Panc1 (cell line): ENCODE measurements at regions not wholly inside any gene's neighbourhood (a gene's known extent, or its start where the extent isn't known, plus 50 kb on each side); places are given as distances from the start of the nearest gene placed in this dataset.

Experiments
- ATAC-seq: fragments of 200-7000 bp; cut with Tn5 transposase; 2 replicates; pipeline ENCODE4 v1.9.1; 2020; ENCODE audit warnings: mild to moderate bottlenecking, moderate library complexity
- BruUV-seq: library from RNA; stranded (reverse); fragments of 400-500 nt; replicated peaks from 2 replicates; lab custom pipeline; 2021; lab: Mats Ljungman, UMichigan
- CTCF ChIA-PET: fragments of 300-600 bp; sonication (Branson Sonifier 250); formaldehyde crosslinking; loops from one replicate; lab custom pipeline; 2022; ENCODE audit warnings: antibody characterized with exemption; lab: Charles Lee
- POLR2A ChIA-PET: fragments of 300-600 bp; sonication (Branson Sonifier 250); formaldehyde crosslinking; loops from one replicate; lab custom pipeline; 2022; ENCODE audit warnings: antibody characterized with exemption; lab: Charles Lee
- DNase-seq: peaks from one replicate; pipeline ENCODE4 v3.0.0-alpha.2; 2010; ENCODE audit warnings: low read depth, low spot score
- H3K27ac ChIP-seq: 2 replicates; pipeline ENCODE4 v1.5.1; 2011; ENCODE audit warnings: mild to moderate bottlenecking, low read length, inconsistent platforms
- H3K27me3 ChIP-seq: fragments of 200-500 bp; sonication (Bioruptor generic); 2 replicates; pipeline ENCODE4 v1.6.0; 2014; ENCODE audit warnings: low read length, inconsistent platforms; ENCODE audit not compliant: control insufficient read depth, insufficient read depth
- H3K36me3 ChIP-seq: fragments of 200-500 bp; sonication (Bioruptor generic); 2 replicates; pipeline ENCODE4 v1.5.1; 2014; ENCODE audit warnings: inconsistent platforms, mild to moderate bottlenecking, low read length, moderate library complexity; ENCODE audit not compliant: control insufficient read depth, insufficient read depth
- H3K4me1 ChIP-seq: 2 replicates; pipeline ENCODE4 v1.5.1; 2011; ENCODE audit warnings: inconsistent platforms, mild to moderate bottlenecking, low read length, moderate library complexity; ENCODE audit not compliant: control insufficient read depth, insufficient read depth
- H3K4me3 ChIP-seq, 2 experiments: 2 replicates each; pipeline ENCODE4 v1.5.1; 2011 to 2012; ENCODE audit warnings: low read depth in 2 of 2, low read length in 2 of 2, mild to moderate bottlenecking in 2 of 2, inconsistent platforms in 1 of 2, moderate library complexity in 1 of 2
- H3K9me3 ChIP-seq: fragments of 200-500 bp; sonication (Bioruptor generic); 2 replicates; pipeline ENCODE4 v1.5.1; 2014; ENCODE audit warnings: low read depth, mild to moderate bottlenecking, inconsistent platforms, low read length, moderate library complexity; ENCODE audit not compliant: control insufficient read depth, insufficient read depth
- POLR2AphosphoS5 ChIP-seq: IDR thresholded peaks from 2 replicates; pipeline ENCODE4 v1.6.1; 2012; ENCODE audit warnings: mild to moderate bottlenecking, low read depth, low read length, moderate library complexity
- REST ChIP-seq, 2 experiments: IDR thresholded peaks; 2 replicates each; pipeline ENCODE4 v1.6.1; 2011 to 2012; ENCODE audit warnings: low read depth in 2 of 2, control low read depth in 1 of 2, low read length in 1 of 2, mild to moderate bottlenecking in 1 of 2, moderate library complexity in 1 of 2; ENCODE audit not compliant: insufficient read depth in 1 of 2
- SIN3A ChIP-seq: IDR thresholded peaks from 2 replicates; pipeline ENCODE4 v1.6.1; 2012; ENCODE audit warnings: low read depth, mild to moderate bottlenecking, low read length, moderate library complexity, borderline replicate concordance; ENCODE audit not compliant: insufficient read depth
- TCF7L2 ChIP-seq: IDR thresholded peaks from 2 replicates; pipeline ENCODE4 v1.6.1; 2011; ENCODE audit warnings: mild to moderate bottlenecking, low read depth, low read length, inconsistent platforms
- in situ Hi-C: cut with HindIII; loops from 2 replicates; pipeline ENCODE4 v1.10.0; 2016; ENCODE audit warnings: low sequenced_read_pairs, low pct_unique_long_range_greater_than_20kb
- intact Hi-C: fragments of 100-400 bp; cut with micrococcal nuclease; formaldehyde crosslinking; loops from one replicate; pipeline ENCODE4 v1.10.0; 2022; ENCODE audit not compliant: unreplicated experiment
- TF ChIP-seq, protein P1 (sequence below): fragments of 450-650 bp; IDR thresholded peaks from 2 replicates; pipeline ENCODE4 v1.5.1; 2017; ENCODE audit warnings: mild to moderate bottlenecking

DNA sequence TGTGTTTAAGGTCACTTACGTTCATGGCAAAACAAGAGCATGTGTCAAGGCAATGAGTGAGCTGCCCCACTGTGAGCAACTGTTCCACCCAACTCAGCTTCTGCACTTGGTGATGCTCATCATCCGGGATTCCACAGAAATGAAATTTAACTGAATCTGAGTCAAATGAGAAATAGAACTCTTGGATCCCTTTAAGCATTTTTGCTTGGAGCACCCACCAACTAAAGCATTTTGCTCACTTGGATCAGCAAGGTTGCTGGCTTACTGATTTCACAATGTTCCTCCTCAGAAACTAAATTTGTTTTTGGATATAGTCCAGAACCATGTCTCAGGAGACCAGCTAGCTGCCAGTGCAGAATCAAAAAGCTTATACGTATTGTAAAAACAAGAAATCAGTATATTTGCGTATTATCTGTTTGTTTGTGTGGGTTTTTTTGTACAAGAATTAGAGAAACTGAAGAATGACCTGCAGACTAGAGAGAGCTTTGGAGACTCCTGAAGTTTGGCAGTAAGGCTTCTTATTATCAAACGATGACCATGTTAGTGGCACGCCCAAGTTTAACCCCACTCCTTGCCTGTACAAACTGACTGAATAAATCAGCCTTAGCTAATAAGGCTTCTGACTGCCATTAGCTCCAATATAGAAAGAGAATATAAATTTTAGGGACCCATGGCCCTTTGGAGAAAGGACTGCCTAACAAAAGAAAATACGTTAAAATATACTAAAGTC, 153.8 kb upstream of the FST start:
- no TSS peak for BruUV-seq
- POLR2A ChIA-PET: no interaction called here
- Histone ChIP-seq H3K27ac (no peak overlapping the region), H3K9me3 (no peaks in the 10 kb centered on the region), H3K36me3 (no peaks in the 10 kb centered on the region), H3K4me3 (no peak overlapping the region), H3K4me1 (no peaks in the 10 kb centered on the region), H3K27me3 (no peaks in the 10 kb centered on the region)
- in situ Hi-C loops: no loop called here
- TF ChIP-seq POLR2AphosphoS5 (no peak), SIN3A (no peak), TCF7L2 (no peak), REST (IDR thresholded peaks at IDR 0.05; ENCODE audit: insufficient read depth in 1 of 2, low read depth in 2 of 2, low read length in 1 of 2) (no peak)
- TF ChIP-seq, protein P1, sequence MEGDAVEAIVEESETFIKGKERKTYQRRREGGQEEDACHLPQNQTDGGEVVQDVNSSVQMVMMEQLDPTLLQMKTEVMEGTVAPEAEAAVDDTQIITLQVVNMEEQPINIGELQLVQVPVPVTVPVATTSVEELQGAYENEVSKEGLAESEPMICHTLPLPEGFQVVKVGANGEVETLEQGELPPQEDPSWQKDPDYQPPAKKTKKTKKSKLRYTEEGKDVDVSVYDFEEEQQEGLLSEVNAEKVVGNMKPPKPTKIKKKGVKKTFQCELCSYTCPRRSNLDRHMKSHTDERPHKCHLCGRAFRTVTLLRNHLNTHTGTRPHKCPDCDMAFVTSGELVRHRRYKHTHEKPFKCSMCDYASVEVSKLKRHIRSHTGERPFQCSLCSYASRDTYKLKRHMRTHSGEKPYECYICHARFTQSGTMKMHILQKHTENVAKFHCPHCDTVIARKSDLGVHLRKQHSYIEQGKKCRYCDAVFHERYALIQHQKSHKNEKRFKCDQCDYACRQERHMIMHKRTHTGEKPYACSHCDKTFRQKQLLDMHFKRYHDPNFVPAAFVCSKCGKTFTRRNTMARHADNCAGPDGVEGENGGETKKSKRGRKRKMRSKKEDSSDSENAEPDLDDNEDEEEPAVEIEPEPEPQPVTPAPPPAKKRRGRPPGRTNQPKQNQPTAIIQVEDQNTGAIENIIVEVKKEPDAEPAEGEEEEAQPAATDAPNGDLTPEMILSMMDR: no peak
- no peak for DNase-seq
- intact Hi-C loops: no loop called here
- no peak for ATAC-seq
- CTCF ChIA-PET: no interaction called here

DNA sequence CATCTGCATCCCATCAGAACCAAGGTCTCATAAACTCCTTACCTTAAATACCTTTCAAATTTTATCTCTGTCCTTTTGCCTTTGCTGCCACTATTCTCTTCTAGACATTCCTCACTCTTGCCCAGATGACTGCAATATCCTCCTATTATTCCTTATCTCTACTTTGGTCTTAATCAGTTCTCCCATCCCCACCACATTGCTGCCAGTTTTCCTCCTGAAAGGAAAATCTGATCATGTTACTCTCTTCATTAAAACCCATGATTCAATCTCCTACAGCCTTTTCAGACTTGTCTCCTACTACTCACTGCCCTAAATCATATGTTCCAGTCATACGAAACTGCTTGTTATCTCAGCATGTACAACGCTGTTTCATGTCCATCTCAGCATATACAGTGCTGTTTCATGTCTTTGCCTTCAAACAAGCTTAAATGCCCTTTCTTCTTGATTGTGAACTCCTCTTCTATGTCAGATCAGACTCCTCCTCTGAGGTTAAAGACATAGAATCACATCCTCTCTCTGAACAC, 152.6 kb upstream of the FST start:
- Histone ChIP-seq H3K27ac (no peak overlapping the region), H3K27me3 (no peaks in the 10 kb centered on the region), H3K9me3 (no peaks in the 10 kb centered on the region), H3K36me3 (no peaks in the 10 kb centered on the region), H3K4me1 (no peaks in the 10 kb centered on the region), H3K4me3 (no peak overlapping the region)
- in situ Hi-C loops (no loop called here), intact Hi-C loops (no loop called here)
- no peak for DNase-seq
- TF ChIP-seq, protein P1: no peak
- TF ChIP-seq TCF7L2: no peak
- TF ChIP-seq POLR2AphosphoS5: no peak
- TF ChIP-seq SIN3A: no peak
- TF ChIP-seq REST (IDR thresholded peaks at IDR 0.05; ENCODE audit: insufficient read depth in 1 of 2, low read depth in 2 of 2, low read length in 1 of 2): no peak
- no peak for ATAC-seq
- CTCF ChIA-PET: no interaction called here
- POLR2A ChIA-PET: no interaction called here
- no TSS peak for BruUV-seq
